ENCODE measurements at regions not wholly inside any gene's neighbourhood (a gene's known extent, or its start where the extent isn't known, plus 50 kb on each side); places are given as distances from the start of the nearest gene placed in this dataset.
"Not testable (repeated sequence)": the region's sequence is repeated elsewhere in the genome, so short reads cannot be mapped to it uniquely, and the experiment has no call there.

DNA sequence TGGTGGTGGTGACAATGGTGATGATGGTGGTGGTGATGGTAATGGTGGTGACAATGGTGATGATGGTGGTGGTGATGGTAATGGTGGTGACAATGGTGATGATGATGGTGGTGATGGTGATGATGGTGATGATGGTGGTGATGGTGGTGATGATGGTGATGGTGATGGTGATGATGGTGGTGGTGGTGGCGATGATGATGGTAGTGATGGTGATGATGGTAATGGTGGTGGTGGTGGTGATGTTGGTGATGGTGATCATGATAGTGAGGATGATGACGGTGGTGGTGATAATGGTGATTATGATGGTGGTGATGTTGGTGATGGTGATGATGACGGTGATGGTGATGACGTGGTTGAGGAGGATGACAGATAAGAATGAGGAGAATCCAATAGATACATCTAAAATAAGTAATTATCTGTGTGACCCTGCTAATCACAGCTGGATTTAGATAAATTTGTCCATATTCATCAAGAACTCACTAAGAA is 170.7 kb upstream of the SFSWAP start:
- TF ChIP-seq, protein P1, sequence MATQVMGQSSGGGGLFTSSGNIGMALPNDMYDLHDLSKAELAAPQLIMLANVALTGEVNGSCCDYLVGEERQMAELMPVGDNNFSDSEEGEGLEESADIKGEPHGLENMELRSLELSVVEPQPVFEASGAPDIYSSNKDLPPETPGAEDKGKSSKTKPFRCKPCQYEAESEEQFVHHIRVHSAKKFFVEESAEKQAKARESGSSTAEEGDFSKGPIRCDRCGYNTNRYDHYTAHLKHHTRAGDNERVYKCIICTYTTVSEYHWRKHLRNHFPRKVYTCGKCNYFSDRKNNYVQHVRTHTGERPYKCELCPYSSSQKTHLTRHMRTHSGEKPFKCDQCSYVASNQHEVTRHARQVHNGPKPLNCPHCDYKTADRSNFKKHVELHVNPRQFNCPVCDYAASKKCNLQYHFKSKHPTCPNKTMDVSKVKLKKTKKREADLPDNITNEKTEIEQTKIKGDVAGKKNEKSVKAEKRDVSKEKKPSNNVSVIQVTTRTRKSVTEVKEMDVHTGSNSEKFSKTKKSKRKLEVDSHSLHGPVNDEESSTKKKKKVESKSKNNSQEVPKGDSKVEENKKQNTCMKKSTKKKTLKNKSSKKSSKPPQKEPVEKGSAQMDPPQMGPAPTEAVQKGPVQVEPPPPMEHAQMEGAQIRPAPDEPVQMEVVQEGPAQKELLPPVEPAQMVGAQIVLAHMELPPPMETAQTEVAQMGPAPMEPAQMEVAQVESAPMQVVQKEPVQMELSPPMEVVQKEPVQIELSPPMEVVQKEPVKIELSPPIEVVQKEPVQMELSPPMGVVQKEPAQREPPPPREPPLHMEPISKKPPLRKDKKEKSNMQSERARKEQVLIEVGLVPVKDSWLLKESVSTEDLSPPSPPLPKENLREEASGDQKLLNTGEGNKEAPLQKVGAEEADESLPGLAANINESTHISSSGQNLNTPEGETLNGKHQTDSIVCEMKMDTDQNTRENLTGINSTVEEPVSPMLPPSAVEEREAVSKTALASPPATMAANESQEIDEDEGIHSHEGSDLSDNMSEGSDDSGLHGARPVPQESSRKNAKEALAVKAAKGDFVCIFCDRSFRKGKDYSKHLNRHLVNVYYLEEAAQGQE (IDR thresholded peaks at IDR 0.05; ENCODE audit: insufficient replicate concordance, low read depth), result no peak
- TF ChIP-seq CTCF (IDR thresholded peaks at IDR 0.05; ENCODE audit: insufficient read depth, low read length) (no peak), POLR2AphosphoS5 (IDR thresholded peaks at IDR 0.05; ENCODE audit: low read depth) (no peak), SPI1 (IDR thresholded peaks at IDR 0.05; ENCODE audit: borderline replicate concordance, low read depth) (no peak), GABPA (IDR thresholded peaks at IDR 0.05; ENCODE audit: low read depth) (no peak)
- H3K27me3 ChIP-seq (ENCODE audit: insufficient read depth, poor library complexity, severe bottlenecking), result no peaks in the 10 kb centered on the region
- no peak overlapping the region for H3K27ac ChIP-seq (replicated peaks)
- no peak for DNase-seq (ENCODE audit: low read depth in 1 of 2, low spot score in 1 of 2)
- no peak overlapping the region for H3K4me3 ChIP-seq (replicated peaks; ENCODE audit: insufficient read depth, low read length)

DNA sequence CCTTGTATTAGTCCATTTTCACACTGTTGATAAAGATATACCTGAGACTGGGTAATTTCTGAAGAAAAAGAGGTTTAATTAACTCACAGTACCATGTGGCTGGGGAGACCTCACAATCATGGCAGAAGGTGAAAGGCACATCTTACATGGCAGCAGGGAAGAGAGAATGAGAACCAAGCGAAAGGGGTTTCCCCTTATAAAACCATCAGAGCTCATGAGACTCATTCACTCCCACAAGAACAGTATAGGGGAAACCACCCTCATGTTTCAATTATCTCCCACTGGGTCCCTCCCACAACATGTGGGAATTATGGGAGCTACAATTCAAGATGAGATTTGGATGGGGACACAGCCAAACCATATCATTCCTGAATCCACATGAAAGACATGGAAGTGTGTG is 169.4 kb upstream of the SFSWAP start:
- not testable (repeated sequence) for DNase-seq (ENCODE audit: low read depth in 1 of 2, low spot score in 1 of 2); H3K4me3 ChIP-seq (replicated peaks; ENCODE audit: insufficient read depth, low read length); H3K27ac ChIP-seq (replicated peaks); H3K27me3 ChIP-seq (ENCODE audit: insufficient read depth, poor library complexity, severe bottlenecking)

- Histone ChIP-seq H3K4me3 (replicated peaks; ENCODE audit: insufficient read depth, low read length) (no peak overlapping the region), H3K27me3 (ENCODE audit: insufficient read depth, poor library complexity, severe bottlenecking) (peaks cover 4% of the 10 kb centered on the region), H3K27ac (replicated peaks) (no peak overlapping the region)
- no peak for DNase-seq (ENCODE audit: low read depth in 1 of 2, low spot score in 1 of 2)
- no peak for TF ChIP-seq POLR2AphosphoS5 (IDR thresholded peaks at IDR 0.05; ENCODE audit: low read depth)
Observed at GRCh38 chr12:131542351-131542750, 168.5 kb upstream of the SFSWAP start.

- Histone ChIP-seq H3K4me3 (replicated peaks; ENCODE audit: insufficient read depth, low read length) (no peak overlapping the region), H3K27me3 (ENCODE audit: insufficient read depth, poor library complexity, severe bottlenecking) (peaks cover 4% of the 10 kb centered on the region), H3K27ac (replicated peaks) (no peak overlapping the region)
- DNase-seq (ENCODE audit: low read depth in 1 of 2, low spot score in 1 of 2), result no peak
- TF ChIP-seq, protein P1 (IDR thresholded peaks at IDR 0.05; ENCODE audit: insufficient replicate concordance, low read depth), result no peak
- no peak for TF ChIP-seq SPI1 (IDR thresholded peaks at IDR 0.05; ENCODE audit: borderline replicate concordance, low read depth)
Observed at GRCh38 chr12:131543040-131543439, 167.8 kb upstream of the SFSWAP start.

GRCh38 chr12:131547555-131547954 is 163.3 kb upstream of the SFSWAP start:
- peaks cover 4% of the 10 kb centered on the region for H3K27me3 ChIP-seq (ENCODE audit: insufficient read depth, poor library complexity, severe bottlenecking)
- DNase-seq (ENCODE audit: low read depth in 1 of 2, low spot score in 1 of 2), result no peak
- no peak for TF ChIP-seq SPI1 (IDR thresholded peaks at IDR 0.05; ENCODE audit: borderline replicate concordance, low read depth)
- no peak for TF ChIP-seq CTCF (IDR thresholded peaks at IDR 0.05; ENCODE audit: insufficient read depth, low read length)
- no peak for TF ChIP-seq POLR2AphosphoS5 (IDR thresholded peaks at IDR 0.05; ENCODE audit: low read depth)
- TF ChIP-seq, protein P1 (IDR thresholded peaks at IDR 0.05; ENCODE audit: insufficient replicate concordance, low read depth), result no peak
- TF ChIP-seq GABPA (IDR thresholded peaks at IDR 0.05; ENCODE audit: low read depth), result no peak

More at GRCh38 chr12:131547555-131547954, 163.3 kb upstream of the SFSWAP start:
- Histone ChIP-seq H3K4me3 (replicated peaks; ENCODE audit: insufficient read depth, low read length) (no peak overlapping the region), H3K27ac (replicated peaks) (no peak overlapping the region)
